ENCODE measurements at regions not wholly inside any gene's neighbourhood (a gene's known extent, or its start where the extent isn't known, plus 50 kb on each side); places are given as distances from the start of the nearest gene placed in this dataset.
"Not testable (repeated sequence)": the region's sequence is repeated elsewhere in the genome, so short reads cannot be mapped to it uniquely, and the experiment has no call there.

DNA sequence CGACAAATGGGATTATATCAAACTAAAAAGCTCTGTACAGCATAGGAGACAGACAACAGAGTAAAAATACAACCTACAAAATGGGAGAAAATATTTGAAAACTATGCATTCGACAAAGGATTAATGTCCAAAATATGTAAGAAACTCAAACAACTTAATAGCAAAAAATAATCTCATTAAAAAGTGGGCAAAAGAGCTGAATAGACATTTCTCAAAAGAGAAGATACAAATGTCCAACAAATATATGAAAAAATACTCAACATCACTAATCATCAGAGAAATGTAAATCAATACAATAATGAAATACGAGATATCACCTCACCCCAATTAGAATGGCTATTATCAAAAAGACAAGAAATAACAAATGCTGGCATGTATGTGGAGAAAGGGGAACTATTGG is 272.9 kb downstream of the KLHL13 start:
- ATAC-seq: no peak
- Histone ChIP-seq H3K4me3 (no peak overlapping the region), H3K36me3 (no peaks in the 10 kb centered on the region), H3K27ac (no peak overlapping the region), H3K27me3 (no peaks in the 10 kb centered on the region), H3K4me1 (no peaks in the 10 kb centered on the region), H3K9me3 (no peaks in the 10 kb centered on the region)
- DNase-seq: no peak
- intact Hi-C loops (cut with DNase I): no loop called here
- TF ChIP-seq, protein P1, sequence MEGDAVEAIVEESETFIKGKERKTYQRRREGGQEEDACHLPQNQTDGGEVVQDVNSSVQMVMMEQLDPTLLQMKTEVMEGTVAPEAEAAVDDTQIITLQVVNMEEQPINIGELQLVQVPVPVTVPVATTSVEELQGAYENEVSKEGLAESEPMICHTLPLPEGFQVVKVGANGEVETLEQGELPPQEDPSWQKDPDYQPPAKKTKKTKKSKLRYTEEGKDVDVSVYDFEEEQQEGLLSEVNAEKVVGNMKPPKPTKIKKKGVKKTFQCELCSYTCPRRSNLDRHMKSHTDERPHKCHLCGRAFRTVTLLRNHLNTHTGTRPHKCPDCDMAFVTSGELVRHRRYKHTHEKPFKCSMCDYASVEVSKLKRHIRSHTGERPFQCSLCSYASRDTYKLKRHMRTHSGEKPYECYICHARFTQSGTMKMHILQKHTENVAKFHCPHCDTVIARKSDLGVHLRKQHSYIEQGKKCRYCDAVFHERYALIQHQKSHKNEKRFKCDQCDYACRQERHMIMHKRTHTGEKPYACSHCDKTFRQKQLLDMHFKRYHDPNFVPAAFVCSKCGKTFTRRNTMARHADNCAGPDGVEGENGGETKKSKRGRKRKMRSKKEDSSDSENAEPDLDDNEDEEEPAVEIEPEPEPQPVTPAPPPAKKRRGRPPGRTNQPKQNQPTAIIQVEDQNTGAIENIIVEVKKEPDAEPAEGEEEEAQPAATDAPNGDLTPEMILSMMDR (IDR thresholded peaks at IDR 0.05): no peak

DNA sequence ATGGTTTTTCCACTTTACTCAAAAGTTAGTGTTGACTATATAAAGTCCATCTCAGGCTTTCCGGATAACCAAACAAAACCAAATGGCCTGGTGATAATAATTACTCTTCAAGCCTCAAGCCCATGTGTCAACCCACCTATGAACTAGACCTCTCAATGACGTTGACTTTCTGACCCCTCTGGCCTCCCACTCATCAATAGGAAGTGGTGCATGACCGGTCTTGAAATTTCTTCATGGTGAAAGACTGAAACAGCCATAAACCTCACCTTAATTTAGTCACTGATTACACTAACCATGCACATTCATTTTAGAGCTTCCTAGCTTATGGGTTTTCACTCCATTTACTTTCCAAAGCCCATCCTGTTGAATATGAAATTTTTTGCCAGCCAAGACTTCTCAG is 276.0 kb downstream of the KLHL13 start:
- intact Hi-C loops (cut with DNase I): no loop called here
- ATAC-seq (no peak), DNase-seq (no peak)
- TF ChIP-seq, protein P1 (IDR thresholded peaks at IDR 0.05): no peak
- H3K4me1 ChIP-seq: no peaks in the 10 kb centered on the region
- H3K27me3 ChIP-seq: no peaks in the 10 kb centered on the region
- no peaks in the 10 kb centered on the region for H3K9me3 ChIP-seq
- H3K36me3 ChIP-seq: no peaks in the 10 kb centered on the region
- no peak overlapping the region for H3K4me3 ChIP-seq
- no peak overlapping the region for H3K27ac ChIP-seq

DNA sequence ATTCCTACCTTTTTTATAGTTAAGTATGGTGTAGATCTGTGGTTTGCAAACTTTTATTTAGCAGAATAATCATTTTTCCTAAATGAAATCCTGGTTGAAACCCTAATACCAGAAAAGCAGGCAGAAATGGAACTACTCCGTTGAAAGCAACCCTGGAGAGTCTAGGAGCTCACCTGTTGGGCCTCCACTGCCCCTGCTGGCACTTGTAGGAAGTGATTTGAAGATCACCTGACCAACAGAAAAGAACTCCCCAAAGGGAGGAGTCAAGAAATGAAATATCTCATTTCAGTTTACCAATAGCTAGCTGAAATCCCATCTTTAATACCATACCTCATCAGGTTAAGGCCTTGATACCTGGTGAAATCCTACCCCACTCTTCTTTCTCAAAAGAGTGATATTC is 277.1 kb downstream of the KLHL13 start:
- Histone ChIP-seq H3K27me3 (no peaks in the 10 kb centered on the region), H3K4me1 (no peaks in the 10 kb centered on the region), H3K9me3 (no peaks in the 10 kb centered on the region), H3K27ac (no peak overlapping the region), H3K4me3 (no peak overlapping the region), H3K36me3 (no peaks in the 10 kb centered on the region)
- intact Hi-C loops (cut with DNase I): no loop called here
- no peak for DNase-seq
- no peak for ATAC-seq
- TF ChIP-seq, protein P1 (IDR thresholded peaks at IDR 0.05): no peak

DNA sequence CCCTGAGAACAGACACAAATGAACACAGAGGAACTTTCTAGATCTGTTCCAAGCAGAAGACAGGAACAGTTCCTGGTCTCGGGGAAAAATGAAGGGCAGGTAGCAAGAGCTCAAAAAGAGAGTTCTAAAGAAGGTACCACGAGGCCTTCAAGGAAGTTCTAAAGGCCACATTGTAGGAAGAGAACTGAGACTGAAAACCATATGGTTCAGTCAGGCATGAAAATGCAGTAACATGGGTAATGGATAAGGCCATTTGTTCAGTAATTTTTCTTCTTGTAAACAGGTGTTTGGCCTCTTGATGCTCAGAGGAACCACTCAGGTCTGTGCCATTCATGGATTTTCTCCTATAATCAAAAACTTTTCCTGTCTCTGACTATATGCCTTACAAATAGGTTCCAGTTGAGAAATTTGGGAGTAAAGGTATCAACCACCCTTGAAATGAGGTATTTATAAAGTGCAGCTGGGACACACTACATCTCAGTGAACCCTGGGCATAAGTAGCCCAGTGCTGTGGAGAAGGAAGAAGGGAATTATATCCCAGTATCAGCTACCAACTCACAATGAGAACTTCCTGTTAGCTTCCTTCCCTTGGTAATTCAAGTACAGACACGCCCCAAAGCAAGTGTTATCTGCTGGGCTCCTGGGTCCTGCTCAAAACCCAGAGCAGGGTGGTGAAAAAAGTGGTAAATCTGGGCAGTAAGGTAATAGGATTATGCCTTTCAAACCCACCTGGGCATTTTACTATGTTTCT is 277.9 kb downstream of the KLHL13 start:
- no peak overlapping the region for H3K4me3 ChIP-seq
- ATAC-seq (no peak), DNase-seq (no peak)
- H3K27ac ChIP-seq: no peak overlapping the region
- no peaks in the 10 kb centered on the region for H3K9me3 ChIP-seq
- H3K27me3 ChIP-seq: no peaks in the 10 kb centered on the region
- no peaks in the 10 kb centered on the region for H3K36me3 ChIP-seq
- H3K4me1 ChIP-seq: no peaks in the 10 kb centered on the region
- intact Hi-C loops (cut with DNase I): no loop called here
- TF ChIP-seq, protein P1 (IDR thresholded peaks at IDR 0.05): no peak

DNA sequence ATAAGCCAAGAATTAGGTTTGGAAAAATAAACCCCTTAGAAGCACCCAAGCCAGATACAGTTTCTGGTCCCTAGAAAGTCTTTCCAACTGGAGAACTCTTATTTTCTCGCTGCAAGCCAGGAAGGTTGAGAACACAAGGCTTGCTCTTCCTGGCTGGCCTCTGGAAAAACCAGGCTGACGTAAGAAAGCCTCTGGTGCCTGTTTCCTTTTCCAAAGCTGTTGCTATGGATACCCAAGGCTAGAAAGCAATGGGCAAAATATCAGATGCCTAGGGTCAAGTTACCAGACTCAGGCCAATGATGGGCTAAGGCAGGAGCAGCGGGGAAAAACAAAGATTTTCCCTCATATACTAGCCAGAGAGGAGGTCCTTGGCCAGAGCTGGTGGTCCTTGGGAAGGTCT is 281.6 kb downstream of the KLHL13 start:
- no peaks in the 10 kb centered on the region for H3K36me3 ChIP-seq
- H3K27ac ChIP-seq: no peak overlapping the region
- H3K9me3 ChIP-seq: no peaks in the 10 kb centered on the region
- no peak overlapping the region for H3K4me3 ChIP-seq
- TF ChIP-seq, protein P1 (IDR thresholded peaks at IDR 0.05): no peak
- intact Hi-C loops (cut with DNase I): no loop called here
- H3K4me1 ChIP-seq: no peaks in the 10 kb centered on the region
- no peaks in the 10 kb centered on the region for H3K27me3 ChIP-seq
- DNase-seq: no peak
- no peak for ATAC-seq

DNA sequence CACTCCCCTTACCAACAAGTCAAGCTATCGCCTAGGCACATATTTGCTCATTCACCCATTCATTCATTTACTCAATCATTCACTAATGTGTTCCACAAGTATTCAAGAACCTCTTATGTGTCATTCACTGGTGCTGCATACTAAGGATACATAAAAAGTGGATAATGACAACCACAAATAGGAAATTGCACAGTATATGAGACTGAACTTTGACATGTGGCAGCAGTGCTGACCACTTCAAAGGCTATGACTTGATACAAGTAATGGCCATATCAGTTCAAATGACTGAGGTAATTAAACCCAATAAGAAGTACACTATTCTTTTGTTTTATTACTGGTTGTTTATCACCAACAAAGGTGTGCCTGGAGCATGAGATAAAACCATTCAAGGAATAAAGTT is 282.5 kb downstream of the KLHL13 start:
- intact Hi-C loops (cut with DNase I): no loop called here
- Histone ChIP-seq H3K36me3 (no peaks in the 10 kb centered on the region), H3K9me3 (no peaks in the 10 kb centered on the region), H3K27me3 (no peaks in the 10 kb centered on the region), H3K27ac (no peak overlapping the region), H3K4me1 (no peaks in the 10 kb centered on the region), H3K4me3 (no peak overlapping the region)
- no peak for ATAC-seq
- no peak for DNase-seq
- TF ChIP-seq, protein P1 (IDR thresholded peaks at IDR 0.05): no peak

DNA sequence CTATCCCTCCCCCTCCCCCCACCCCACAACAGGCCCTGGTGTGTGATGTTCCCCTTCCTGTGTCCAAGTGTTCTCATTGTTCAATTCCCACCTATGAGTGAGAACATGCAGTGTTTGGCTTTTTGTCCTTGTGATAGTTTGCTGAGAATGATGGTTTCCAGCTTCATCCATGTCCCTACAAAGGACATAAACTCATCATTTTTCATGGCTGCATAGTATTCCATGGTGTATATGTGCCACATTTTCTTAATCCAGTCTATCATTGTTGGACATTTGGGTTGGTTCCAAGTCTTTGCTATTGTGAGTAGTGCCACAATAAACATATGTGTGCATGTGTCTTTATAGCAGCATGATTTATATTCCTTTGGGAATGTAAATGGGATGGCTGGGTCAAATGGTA is 295.1 kb downstream of the KLHL13 start:
- H3K4me3 ChIP-seq; H3K4me1 ChIP-seq; ATAC-seq; intact Hi-C loops (cut with DNase I); DNase-seq; H3K36me3 ChIP-seq; H3K27me3 ChIP-seq; H3K9me3 ChIP-seq; H3K27ac ChIP-seq: not testable (repeated sequence)
